Mesenteric fat pad (tissue), 1 donor: ENCODE measurements at regions not wholly inside any gene's neighbourhood (a gene's known extent, or its start where the extent isn't known, plus 50 kb on each side); places are given as distances from the start of the nearest gene placed in this dataset.
"Not testable (repeated sequence)": the region's sequence is repeated elsewhere in the genome, so short reads cannot be mapped to it uniquely, and the experiment has no call there.

Experiments
- DNase-seq: peaks from one replicate; pipeline ENCODE4 v3.0.0-alpha.2; 2020; ENCODE audit warnings: low spot score
- donor health status: DM: yes; HTN: yes; CAD: no.

DNA sequence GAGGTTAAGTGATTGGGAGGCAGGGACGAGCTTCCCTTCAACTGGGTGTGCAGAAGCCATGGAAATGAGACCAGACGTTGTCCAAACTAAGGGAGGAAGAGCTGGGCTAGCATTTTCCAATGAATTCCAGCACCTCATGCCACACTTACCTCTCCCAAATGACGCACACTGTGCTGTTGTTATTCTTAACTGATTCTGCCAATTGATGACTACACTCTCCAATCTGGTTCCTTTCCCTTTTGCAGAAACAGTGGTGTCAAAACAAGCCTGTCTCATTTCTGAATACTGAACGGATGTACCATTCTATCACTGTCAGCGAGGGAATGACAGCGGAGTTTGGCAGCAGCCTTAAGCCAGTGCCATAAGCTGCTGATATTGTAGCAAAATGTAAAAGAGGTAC, 380.5 kb upstream of the HNRNPA3 start:
- DNase-seq = no peak

DNA sequence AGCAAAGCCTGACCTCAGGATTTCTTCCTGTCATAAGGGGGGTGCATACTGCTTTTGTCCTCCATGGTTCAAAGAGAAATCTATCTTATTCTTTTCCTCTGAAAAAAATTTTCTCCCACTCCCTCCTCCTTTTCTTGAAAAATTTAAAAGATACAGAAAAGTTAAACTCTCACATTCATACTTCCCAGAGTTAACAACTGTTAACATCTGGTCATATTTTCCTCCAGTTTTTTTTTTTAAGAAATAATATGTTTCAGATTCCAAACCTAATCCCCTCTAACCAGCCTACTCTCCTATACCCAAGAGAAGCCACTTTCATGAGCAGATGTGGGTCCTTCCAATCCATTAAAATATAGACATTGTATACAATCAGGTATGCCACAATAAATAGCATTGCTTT, 378.9 kb upstream of the HNRNPA3 start:
- no peak for DNase-seq

DNA sequence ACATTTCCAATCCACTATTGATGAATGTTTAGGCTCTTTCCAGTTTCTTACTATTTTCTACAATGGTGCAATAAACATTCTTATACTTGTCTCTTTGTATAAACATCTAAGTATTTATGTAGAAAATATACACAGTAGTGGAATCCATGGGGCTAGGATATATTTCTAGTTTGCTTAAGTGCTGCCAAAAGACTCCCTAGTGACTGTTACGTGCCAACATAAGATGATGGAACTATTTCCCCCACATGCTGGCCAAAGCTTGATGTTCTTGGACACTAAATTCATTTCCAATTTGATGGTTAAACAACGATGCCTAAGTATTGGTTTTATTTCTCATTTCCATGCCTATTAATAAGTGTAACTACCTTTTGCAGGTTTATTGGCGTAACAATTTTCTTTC, 378.4 kb upstream of the HNRNPA3 start:
- DNase-seq = no peak

DNA sequence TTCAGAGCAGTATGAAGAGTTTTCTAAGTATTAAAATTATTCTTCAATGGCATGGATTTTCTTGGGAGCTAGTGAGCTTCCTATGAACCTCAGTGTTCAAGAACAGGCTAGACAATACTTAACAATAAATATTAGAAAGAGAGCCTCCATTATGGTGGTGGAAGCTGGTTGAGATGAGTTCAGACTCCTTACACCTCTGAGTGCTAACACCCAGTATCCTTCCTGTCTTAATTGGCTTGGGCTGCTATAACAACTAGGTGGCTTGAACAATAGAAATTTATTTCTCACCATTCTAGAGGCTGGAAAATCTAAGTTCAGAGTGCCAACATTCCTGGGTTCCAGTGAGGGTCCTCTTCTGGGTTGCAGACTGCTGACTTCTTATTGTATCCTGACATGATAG, 369.4 kb upstream of the HNRNPA3 start:
- DNase-seq = no peak

DNA sequence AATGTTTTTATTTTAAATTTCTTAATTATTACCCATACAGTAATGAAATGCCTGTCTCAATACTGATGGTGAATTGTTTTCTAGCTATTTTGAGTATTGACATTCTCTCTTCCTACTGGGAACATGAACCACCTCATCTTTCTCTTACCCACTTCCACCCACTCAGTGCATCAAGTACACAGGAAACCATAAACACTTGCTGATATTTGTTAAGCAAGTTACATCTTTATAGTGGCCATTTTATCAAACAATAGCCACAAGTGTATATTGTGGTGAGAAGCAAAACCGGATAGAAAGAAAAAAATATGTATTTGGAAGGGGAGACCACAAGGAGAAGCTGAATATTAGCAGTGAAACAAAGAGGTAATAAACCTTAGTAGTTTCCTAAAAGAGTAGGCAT, 368.1 kb upstream of the HNRNPA3 start:
- no peak for DNase-seq

DNA sequence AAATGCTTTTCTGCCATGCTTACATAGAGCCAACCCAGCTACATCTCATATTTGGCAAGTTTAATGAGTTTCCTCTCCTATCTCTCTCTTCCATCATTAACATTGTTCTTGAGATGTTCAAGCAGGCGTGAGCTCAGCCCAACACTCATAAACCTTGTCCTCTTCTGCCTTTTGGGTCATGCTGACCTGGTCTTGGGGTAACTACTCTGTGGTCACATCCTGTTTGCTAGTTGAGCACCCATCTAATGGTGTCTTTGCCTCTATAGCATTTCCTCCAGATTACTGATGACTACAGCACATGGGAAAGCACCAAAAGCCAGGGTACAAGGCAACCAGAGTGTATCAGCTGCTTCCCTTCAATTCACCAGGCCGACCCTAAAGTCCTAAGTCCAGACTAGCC, 366.9 kb upstream of the HNRNPA3 start:
- no peak for DNase-seq

DNA sequence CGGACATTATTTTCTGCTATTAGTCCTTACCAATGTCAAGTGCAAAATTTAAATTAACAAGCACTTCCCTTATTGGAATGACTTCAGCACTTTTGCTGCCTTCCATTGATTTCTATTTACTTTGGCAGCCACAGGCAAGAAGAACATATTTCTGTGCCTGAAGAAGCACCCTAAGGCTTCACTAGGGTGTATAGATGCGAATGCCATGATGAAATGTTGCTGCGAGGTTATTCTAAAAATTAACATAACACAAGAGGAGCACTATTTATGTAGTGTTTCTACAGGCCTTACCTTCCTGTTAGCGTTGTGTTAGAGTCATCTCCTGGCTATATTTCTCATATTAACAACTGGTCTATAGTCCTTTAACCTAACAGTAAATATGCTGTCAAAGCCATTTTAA, 365.0 kb upstream of the HNRNPA3 start:
- no peak for DNase-seq

DNA sequence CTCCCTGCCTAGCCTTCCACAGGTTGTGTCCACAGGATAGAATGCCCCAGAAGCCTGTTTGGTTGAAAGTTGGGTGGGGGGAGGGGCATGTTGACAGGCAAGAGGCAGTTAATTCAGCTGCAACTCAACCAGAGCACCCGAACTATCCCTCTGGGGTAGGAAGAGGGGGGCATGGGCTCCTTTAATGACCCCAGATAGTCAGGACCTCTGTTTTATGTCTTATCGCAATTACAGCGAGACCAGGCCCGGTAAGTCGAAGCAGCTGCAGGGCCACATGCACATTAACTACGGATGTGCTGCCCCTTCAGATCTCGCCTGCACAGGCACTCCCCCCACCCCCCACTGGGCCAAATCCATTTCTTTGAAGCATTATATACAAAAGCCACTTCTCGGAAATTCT, 363.8 kb upstream of the HNRNPA3 start:
- DNase-seq = no peak

DNA sequence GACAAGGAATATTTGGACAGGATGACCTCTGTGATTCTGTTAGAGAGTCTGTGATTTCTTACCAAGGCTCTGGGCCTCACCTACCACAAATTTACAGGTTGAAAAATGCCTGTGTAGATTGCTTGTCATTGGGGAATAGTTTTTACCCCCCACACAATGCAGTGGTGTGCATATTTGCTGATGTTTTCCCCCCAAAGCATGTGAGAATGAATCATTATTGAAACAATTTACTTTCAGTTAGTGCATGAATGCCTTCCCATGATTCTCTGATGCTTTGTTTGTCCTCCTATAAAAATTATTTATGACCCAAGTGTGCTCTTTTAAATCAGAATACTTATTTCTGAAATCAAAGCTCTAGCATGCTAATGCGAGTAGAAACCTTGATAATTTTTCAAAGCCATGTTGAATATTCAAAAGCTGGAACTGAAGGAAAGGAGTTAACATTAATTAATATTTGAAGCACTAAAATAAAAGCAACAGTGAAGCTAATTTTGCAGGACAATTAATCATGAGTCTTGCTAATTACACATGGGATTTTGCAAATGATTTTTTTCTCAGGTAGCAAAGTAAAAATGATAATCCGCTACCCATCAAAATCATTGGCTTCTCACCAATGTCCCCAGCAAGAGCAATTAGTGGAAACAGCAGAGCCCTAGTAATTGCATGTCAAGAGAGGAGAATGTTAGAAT, 361.2 kb upstream of the HNRNPA3 start:
- no peak for DNase-seq

DNA sequence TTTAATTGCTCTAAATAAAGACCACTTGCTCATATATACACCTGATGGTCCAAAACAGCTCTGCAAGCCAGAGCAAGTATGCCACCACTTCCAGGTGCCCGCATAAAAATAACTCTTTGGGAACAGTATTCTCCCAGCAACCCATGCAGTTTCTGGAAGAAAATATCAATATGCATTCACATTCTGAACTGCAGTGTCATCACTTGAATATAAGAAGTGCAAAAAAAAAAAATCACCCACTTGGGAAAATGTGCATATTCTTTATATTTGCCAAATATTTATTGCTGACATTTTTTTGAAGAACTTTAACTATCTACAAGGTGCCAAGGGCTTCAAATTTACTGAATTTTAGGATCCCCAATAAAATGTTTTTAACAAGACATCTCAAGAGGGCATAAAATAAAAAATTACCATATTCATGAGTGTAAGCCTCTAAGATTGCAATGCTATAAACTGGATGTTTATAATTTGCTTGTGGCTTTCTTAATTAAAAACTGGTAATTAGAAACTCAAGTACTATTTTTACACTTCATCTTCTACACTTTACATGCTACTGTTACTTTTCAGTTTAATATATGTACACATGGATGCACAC, 360.6 kb upstream of the HNRNPA3 start:
- no peak for DNase-seq

DNA sequence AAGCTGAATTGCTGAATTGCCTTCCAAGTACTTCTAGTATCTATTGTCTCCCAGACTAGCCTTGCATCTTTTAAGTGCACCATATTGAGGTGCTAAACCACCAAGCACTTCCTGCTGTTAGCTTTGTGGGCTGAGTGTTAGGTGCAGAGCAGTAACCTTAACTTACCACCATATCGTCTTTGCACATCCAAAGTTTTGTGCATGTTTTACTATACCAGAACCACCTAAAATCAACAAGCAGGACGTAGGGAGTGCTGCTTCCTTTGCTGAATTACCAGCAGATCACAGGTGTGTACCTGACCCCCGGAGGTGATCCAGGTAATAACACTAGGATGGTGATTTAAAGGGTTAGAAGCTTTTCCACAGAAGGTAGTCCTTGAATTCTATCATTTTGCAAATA, 359.9 kb upstream of the HNRNPA3 start:
- no peak for DNase-seq

DNA sequence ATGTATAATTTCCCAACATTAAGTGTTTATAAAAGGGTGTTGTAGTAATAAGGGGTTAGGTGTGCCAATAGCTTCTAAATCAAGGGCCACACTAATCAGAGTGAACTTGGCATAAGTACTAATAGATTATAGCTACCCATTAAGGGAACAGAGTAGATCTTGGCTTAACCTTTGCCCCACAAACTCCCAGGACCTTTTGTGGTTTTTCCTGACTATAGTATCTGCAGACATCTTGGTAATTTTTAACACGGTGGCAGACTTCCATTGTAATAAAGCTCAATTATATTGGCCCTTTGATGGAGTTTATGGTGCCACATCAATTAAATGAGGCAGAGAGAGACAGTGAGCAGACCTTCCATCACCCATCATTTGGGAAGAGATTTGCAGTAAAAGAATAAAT, 358.5 kb upstream of the HNRNPA3 start:
- DNase-seq = no peak

DNA sequence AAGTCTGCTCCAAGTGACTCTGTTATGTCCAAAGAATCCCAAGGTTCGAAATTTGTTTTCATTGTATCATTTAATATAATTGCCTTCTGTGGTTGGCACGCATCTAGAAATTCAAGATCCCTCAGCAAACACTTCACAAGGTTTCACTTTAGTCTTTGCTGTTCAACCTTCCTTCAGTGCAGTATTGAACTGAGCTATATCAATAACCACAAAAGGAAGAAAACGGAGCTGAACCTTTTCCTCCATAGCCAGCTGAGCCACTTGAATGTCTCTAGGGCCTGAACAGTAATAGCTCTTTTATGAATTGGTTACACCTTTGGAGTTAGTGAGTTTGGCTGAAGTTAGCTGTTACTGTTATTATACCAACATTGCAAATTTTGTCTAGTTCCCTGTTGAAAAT, 357.7 kb upstream of the HNRNPA3 start:
- DNase-seq = no peak

DNA sequence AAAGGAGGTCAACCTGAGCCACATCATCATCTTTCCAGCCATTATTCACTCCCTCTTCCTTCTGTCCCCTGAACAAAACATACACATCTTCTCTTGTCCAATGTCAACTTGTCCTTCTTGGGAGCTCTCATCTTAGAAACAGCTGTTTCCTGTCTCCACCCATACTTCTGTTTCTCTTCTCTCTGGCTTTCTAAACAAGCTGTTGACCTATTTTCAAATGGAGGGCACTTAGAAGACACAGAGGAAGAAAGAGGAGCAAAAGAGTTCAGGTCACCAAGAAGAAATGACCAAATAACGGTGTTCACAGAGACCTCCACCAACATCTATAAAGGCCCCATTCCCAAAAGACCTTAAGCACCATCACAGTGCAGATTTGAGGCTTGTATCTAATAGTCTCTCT, 355.9 kb upstream of the HNRNPA3 start:
- DNase-seq = no peak

DNA sequence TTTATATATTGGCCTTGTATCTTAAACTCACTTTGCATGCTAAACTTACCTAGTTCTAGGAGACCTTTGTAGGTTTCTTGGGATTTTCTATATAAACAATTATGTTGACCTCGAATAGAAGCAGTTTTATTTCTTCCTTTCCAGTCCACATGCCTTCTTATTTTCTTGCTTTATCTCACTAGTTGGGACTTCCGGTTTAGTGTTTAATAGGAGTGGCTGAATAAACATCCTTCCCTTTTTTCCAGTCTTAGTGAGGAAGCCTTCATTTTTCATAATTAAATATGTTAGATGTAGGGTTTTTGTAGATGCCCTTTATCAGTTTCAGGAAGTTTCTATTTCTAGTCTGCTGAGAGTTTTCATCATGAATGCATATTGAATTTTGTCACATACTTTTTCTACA, 347.3 kb upstream of the HNRNPA3 start:
- DNase-seq = no peak

DNA sequence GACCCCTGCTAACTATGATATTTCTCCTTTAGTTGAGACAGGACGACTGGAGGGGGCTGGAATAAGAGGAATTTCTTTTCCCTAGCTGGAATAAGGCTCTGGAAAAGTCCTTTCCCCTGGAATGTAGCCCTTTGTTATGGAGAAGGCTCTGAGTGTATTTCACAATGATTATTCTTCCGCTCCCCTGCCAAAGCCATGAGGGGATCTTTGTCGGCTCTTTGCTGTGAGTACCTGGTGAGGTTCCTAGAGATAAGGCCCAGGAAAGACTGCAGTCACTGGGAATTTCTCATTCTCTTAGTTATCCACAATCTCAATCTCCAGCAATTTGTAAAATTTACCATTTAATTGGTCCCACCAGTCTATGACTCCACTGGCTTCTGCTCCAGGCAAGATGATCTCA, 340.2 kb upstream of the HNRNPA3 start:
- DNase-seq = no peak

DNA sequence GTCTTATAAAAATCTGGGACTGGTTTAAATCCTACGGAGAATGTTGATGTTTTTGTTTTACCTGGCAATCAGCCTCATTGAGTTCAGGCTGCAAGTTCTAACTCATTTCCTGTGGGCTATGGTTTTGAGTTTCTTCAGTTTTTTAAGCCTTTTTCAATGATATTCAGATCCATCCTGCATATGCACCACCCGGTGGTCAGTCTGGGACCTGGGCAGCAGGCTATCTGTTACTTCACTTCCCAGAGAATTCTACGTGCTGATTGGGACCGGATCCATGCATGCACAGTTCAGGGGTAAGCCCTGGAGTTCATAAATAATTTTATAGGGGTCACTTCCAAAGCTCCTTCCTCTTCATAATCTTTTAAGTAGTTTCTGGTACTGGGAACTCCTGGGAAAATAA, 339.2 kb upstream of the HNRNPA3 start:
- DNase-seq = no peak

DNA sequence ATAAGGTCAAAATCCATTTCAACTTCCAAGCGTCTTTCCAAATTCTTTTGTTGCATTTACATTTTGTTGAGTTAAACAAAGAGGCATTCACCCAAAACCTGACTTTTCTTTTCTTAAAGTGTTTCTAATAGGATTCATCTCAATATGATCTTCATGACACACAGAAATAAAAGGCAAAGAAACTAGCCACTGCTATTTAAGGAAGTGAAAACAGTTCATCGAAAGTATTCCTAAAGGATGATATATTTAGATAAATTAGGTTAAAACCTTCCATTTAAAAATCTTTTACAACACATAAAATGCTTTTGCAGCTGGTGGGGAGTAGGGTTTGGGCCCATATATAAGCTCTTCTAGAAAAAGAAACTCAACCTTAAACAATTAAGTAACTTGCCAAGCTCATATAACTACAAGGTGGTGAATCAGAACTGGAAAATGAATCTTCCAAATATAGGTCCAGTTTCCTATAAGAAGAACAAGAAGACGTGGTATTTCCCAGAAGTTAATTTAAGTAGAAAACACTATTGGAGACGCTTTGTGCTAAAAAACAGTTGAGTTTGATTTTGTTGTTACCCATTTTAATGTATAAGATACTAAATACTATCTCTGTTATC, 336.0 kb upstream of the HNRNPA3 start:
- DNase-seq = no peak

DNA sequence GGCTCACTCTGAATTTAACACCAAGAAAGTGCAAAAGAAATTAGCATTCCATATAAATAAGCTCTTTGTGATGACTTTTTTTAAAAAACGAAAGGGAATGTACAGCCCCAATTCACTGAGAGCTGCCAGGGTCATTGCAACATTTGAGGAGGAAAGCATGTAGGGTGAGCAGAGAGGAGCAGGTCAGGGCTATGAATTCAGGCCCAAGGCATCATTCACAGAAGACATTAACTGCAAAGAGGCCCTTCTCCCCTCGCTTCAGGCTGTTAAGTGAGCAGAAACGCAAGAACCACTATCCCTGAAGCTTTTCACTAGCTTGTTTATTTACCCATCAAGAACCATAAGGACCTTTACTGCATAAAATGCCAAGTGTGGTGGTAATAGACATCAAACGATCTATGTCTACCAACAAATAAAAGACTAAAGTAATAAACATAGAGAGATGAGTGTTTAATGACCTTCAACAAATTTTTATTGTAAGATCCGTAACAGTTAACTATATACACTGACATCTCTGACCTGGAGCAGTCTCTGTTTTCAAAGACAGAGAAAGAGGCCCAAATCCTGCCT, 333.1 kb upstream of the HNRNPA3 start:
- DNase-seq = no peak

DNA sequence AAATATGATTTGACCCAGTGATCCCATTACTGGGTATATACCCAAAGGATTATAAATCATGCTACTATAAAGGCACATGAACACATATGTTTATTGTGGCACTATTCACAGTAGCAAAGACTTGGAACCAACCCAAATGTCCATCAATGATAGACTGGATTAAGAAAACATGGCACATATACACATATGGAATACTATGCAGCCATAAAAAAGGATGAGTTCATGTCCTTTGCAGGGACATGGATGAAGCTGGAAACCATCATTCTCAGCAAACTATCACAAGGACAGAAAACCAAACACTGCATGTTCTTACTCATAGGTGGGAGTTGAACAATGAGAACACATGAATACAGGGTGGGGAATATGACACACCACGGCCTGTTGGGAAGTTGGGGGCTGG, 330.5 kb upstream of the HNRNPA3 start:
- not testable (repeated sequence) for DNase-seq

DNA sequence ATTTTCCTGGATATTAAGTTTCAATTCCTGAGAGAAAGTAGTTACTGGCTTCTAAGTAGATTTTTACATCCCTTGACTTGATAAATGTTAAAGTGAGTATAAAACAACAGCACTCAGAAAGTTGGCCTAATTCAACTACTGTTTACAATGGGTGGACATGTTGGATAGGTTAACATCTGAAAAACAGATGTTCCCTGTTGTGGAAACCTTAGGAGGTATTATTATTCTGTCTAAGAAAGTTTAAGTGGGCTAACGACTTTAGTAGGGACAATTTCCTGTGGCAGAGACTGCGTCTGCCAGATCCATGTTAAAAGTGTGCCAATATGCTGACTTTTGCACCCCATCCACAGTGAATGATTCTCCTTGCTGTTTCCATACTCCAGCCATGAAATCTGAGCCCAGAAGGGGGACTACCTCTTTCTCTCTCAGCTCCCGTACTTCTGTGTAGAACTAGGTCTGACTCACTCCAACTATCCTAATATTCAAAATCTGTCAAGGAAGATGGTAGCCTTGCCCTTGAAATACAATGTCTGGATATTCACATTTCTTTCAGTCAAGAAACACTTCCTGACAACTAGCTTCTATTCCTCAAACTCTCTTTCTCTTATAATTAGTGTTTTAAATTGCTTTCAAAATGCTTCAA, 327.5 kb upstream of the HNRNPA3 start:
- DNase-seq = no peak

DNA sequence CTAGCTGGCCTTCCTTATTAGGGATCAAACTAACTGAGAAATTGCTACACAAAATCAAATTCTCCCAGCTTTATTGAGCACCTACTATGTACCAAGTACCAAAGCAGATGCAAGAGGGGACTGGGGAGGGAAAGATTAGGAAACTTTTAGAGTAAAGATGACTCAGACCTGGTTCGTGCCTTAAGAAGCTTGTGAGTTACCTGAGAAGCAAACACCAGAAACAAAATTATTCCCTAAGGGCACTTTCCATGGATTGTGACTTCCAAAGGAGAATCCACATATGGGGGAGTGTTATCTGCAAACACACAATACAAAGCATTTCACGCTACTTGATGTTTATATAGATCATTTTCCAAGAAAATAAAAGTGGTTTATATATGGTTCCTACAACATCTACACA, 326.9 kb upstream of the HNRNPA3 start:
- no peak for DNase-seq
